Endothelial cell of umbilical vein (primary cell): ENCODE measurements at regions not wholly inside any gene's neighbourhood (a gene's known extent, or its start where the extent isn't known, plus 50 kb on each side); places are given as distances from the start of the nearest gene placed in this dataset.

Experiments used
- BruUV-seq: library from RNA; stranded (reverse); fragments of 400-500 nt; replicated peaks from 2 replicates; lab custom pipeline; 2021; lab: Mats Ljungman, UMichigan
- CTCF ChIA-PET: fragments of 300-600, 350-600 bp; sonication (Branson Sonifier 250); formaldehyde crosslinking; loops from one replicate; lab custom pipeline; 2021; ENCODE audit warnings: antibody characterized with exemption, inconsistent platforms; lab: Charles Lee
- POLR2A ChIA-PET: fragments of 300-600, 350-600 bp; sonication (Branson Sonifier 250); formaldehyde crosslinking; loops from one replicate; lab custom pipeline; 2021; ENCODE audit warnings: antibody characterized with exemption, inconsistent platforms; lab: Charles Lee
- DNase-seq: peaks from one replicate; pipeline ENCODE4 v3.0.0-alpha.2; 2011; ENCODE audit warnings: low read depth, low spot score
- FAIRE-seq: peaks from 2 replicates; lab custom pipeline; 2011; peaks lifted over from hg19 to GRCh38; lab: Jason Lieb, UNC
- H2AFZ ChIP-seq: 2 replicates; pipeline ENCODE4 v1.6.0; 2012; ENCODE audit warnings: low read depth, low read length, control low read depth, inconsistent platforms
- H3K27ac ChIP-seq: 2 replicates; pipeline ENCODE4 v1.5.1; 2011; ENCODE audit warnings: low read depth, mild to moderate bottlenecking, control low read depth, low read length, moderate library complexity; ENCODE audit not compliant: insufficient read depth
- H3K27me3 ChIP-seq, 2 experiments: 2 replicates each; pipeline versions ENCODE4 v1.6.0 to v1.6.1; 2011; ENCODE audit warnings: low read length in 2 of 2, mixed read lengths in 1 of 2; ENCODE audit not compliant: control insufficient read depth in 2 of 2, insufficient read depth in 2 of 2
- H3K36me3 ChIP-seq, 2 experiments: 2 replicates in 1 of 2; 3 replicates in 1 of 2; pipeline ENCODE4 v1.5.1; 2011; ENCODE audit warnings: low read length in 2 of 2, mild to moderate bottlenecking in 1 of 2, moderate library complexity in 1 of 2; ENCODE audit not compliant: control insufficient read depth in 2 of 2, insufficient read depth in 2 of 2; ENCODE audit errors: extremely low read depth in 1 of 2
- H3K4me1 ChIP-seq: 3 replicates; pipeline ENCODE4 v1.5.1; 2011; ENCODE audit warnings: mild to moderate bottlenecking, low read length; ENCODE audit not compliant: control insufficient read depth, insufficient read depth; ENCODE audit errors: extremely low read depth
- H3K4me2 ChIP-seq: 2 replicates; pipeline ENCODE4 v1.6.1; 2011; ENCODE audit warnings: low read length, control low read depth, mixed read lengths; ENCODE audit not compliant: insufficient read depth
- H3K4me3 ChIP-seq, 3 experiments: fragments of 200-600 bp in 1 of 3; sonication (generic), shearing (Covaris generic) in 1 of 3; replicated peaks in 1 of 3; 2 replicates each; pipeline ENCODE4 v1.5.1; 2011 to 2016; ENCODE audit warnings: control low read depth in 3 of 3, low read length in 3 of 3, mild to moderate bottlenecking in 2 of 3, inconsistent platforms in 1 of 3, low read depth in 1 of 3, moderate library complexity in 1 of 3; ENCODE audit not compliant: insufficient read depth in 1 of 3
- H3K79me2 ChIP-seq: 2 replicates; pipeline ENCODE4 v1.6.0; 2012; ENCODE audit warnings: low read length, inconsistent platforms; ENCODE audit not compliant: control insufficient read depth, insufficient read depth
- H3K9ac ChIP-seq: replicated peaks from 2 replicates; pipeline ENCODE3; 2011; ENCODE audit warnings: low read length, control low read depth; ENCODE audit not compliant: insufficient read depth; ENCODE audit errors: extremely low read depth
- H3K9me1 ChIP-seq: replicated peaks from 3 replicates; pipeline ENCODE4 v1.6.0; 2011; ENCODE audit warnings: mild to moderate bottlenecking, low read length; ENCODE audit not compliant: control insufficient read depth, insufficient read depth; ENCODE audit errors: extremely low read depth
- H3K9me3 ChIP-seq: replicated peaks from 2 replicates; pipeline ENCODE4 v1.5.1; 2012; ENCODE audit warnings: low read length, inconsistent platforms; ENCODE audit not compliant: control insufficient read depth, insufficient read depth
- H4K20me1 ChIP-seq: replicated peaks from 2 replicates; pipeline ENCODE3; 2011; ENCODE audit warnings: mild to moderate bottlenecking, low read length; ENCODE audit not compliant: control insufficient read depth, insufficient read depth; ENCODE audit errors: extremely low read depth
- CTCF ChIP-seq, 2 donors: IDR thresholded peaks; 1 replicate in 1 of 2; 2 replicates in 1 of 2; pipeline ENCODE4 v1.5.1; 2011; ENCODE audit warnings: low read length in 2 of 2, mild to moderate bottlenecking in 2 of 2, moderate library complexity in 2 of 2, control low read depth in 1 of 2, inconsistent platforms in 1 of 2, low read depth in 1 of 2; ENCODE audit not compliant: insufficient read depth in 1 of 2; ENCODE audit errors: extremely low read depth in 1 of 2
- EZH2 ChIP-seq: IDR thresholded peaks from 2 replicates; pipeline ENCODE4 v1.6.1; 2012; ENCODE audit warnings: borderline replicate concordance, low read depth, mild to moderate bottlenecking, moderate library complexity, low read length, inconsistent platforms; ENCODE audit not compliant: severe bottlenecking
- FOS ChIP-seq: IDR thresholded peaks from 2 replicates; pipeline ENCODE4 v1.6.1; 2011; ENCODE audit warnings: mild to moderate bottlenecking, low read length, moderate library complexity, borderline replicate concordance; ENCODE audit not compliant: insufficient read depth
- GATA2 ChIP-seq: IDR thresholded peaks from 2 replicates; pipeline ENCODE4 v1.7.0; 2011; ENCODE audit warnings: low read depth, mild to moderate bottlenecking, moderate library complexity, mixed read lengths, low read length; ENCODE audit not compliant: insufficient read length, insufficient read depth
- JUN ChIP-seq: IDR thresholded peaks from 2 replicates; pipeline ENCODE4 v1.6.1; 2011; ENCODE audit warnings: borderline replicate concordance, low read depth; ENCODE audit not compliant: insufficient read length, insufficient read depth
- MYC ChIP-seq: IDR thresholded peaks from one replicate; pipeline ENCODE4 v1.6.1; 2011; ENCODE audit warnings: mild to moderate bottlenecking, low read depth, low read length
- POLR2A ChIP-seq: IDR thresholded peaks from 2 replicates; pipeline ENCODE4 v1.6.1; 2012; ENCODE audit warnings: low read depth, mild to moderate bottlenecking, control low read depth, low read length
- POLR2AphosphoS5 ChIP-seq: IDR thresholded peaks from 2 replicates; pipeline ENCODE4 v1.6.1; 2012; ENCODE audit warnings: low read depth, mild to moderate bottlenecking, control low read depth, low read length, moderate library complexity; ENCODE audit not compliant: insufficient read depth
- dilution Hi-C: fragments of 300-500 bp; cut with MboI; formaldehyde crosslinking; loops from one replicate; pipeline ENCODE4 v1.15.0; 2019; ENCODE audit warnings: low sequenced_read_pairs; ENCODE audit not compliant: extremely low pct_ligation_motif_present
- intact Hi-C: fragments of 100-400 bp; cut with micrococcal nuclease; formaldehyde crosslinking; loops from one replicate; pipeline ENCODE4 v1.10.0; 2022
- TF ChIP-seq, protein P1 (sequence below): IDR thresholded peaks from 2 replicates; pipeline ENCODE4 v1.6.1; 2011; ENCODE audit not compliant: insufficient read depth, insufficient read length

GRCh38 chr6:110548110-110548847 lies 71.9 kb upstream of the SLC22A16 start:
- dilution Hi-C loops: no loop called here
- H3K9ac ChIP-seq: no peak overlapping the region
- no peak overlapping the region for H3K27ac ChIP-seq
- FAIRE-seq (no peak), DNase-seq (no peak)
- H3K36me3 ChIP-seq: no peaks in the 10 kb centered on the region
- no peak overlapping the region for H2AFZ ChIP-seq
- no TSS peak for BruUV-seq
- H3K27me3 ChIP-seq: peaks cover 65 to 72% of the 10 kb centered on the region in 2 experiments
- no peaks in the 10 kb centered on the region for H3K4me1 ChIP-seq
- intact Hi-C loops: no loop called here
- CTCF ChIA-PET: no interaction called here
- H3K79me2 ChIP-seq: no peaks in the 10 kb centered on the region
- no peaks in the 10 kb centered on the region for H4K20me1 ChIP-seq
- no peaks in the 10 kb centered on the region for H3K9me1 ChIP-seq
- H3K9me3 ChIP-seq: no peaks in the 10 kb centered on the region
- H3K4me2 ChIP-seq: no peak overlapping the region
- POLR2A ChIA-PET: no interaction called here
- no peak overlapping the region for H3K4me3 ChIP-seq
- TF ChIP-seq GATA2 (no peak), FOS (no peak), POLR2A (no peak), POLR2AphosphoS5 (no peak), CTCF (IDR thresholded peaks at IDR 0.05; ENCODE audit: extremely low read depth in 1 of 2, insufficient read depth in 1 of 2, low read depth in 1 of 2, low read length in 2 of 2) (no peak), EZH2 (no peak), MYC (no peak), JUN (no peak)
- TF ChIP-seq, protein P1, sequence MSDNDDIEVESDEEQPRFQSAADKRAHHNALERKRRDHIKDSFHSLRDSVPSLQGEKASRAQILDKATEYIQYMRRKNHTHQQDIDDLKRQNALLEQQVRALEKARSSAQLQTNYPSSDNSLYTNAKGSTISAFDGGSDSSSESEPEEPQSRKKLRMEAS: no peak
